Mesothelial cell of epicardium (in vitro differentiated cells): ENCODE measurements at regions not wholly inside any gene's neighbourhood (a gene's known extent, or its start where the extent isn't known, plus 50 kb on each side); places are given as distances from the start of the nearest gene placed in this dataset.
"Not testable (repeated sequence)": the region's sequence is repeated elsewhere in the genome, so short reads cannot be mapped to it uniquely, and the experiment has no call there.

Experiments used
- DNase-seq, 2 experiments: peaks; one replicate each; pipeline ENCODE4 v3.0.0; 2021; ENCODE audit warnings: low spot score in 2 of 2; ENCODE audit not compliant: unreplicated experiment in 2 of 2
- H3K27ac Mint-ChIP-seq: 2 replicates; pipeline ENCODE4 v1.8.0; 2021; ENCODE audit warnings: mixed read lengths
- H3K27me3 Mint-ChIP-seq: 2 replicates; pipeline ENCODE4 v1.8.0; 2021; ENCODE audit warnings: low read depth, mixed read lengths
- H3K36me3 Mint-ChIP-seq: 2 replicates; pipeline ENCODE4 v1.8.0; 2021; ENCODE audit warnings: mixed read lengths
- H3K4me1 Mint-ChIP-seq: 2 replicates; pipeline ENCODE4 v1.8.0; 2021; ENCODE audit warnings: mixed read lengths
- H3K4me3 Mint-ChIP-seq: 2 replicates; pipeline ENCODE4 v1.8.0; 2021; ENCODE audit warnings: mild to moderate bottlenecking, moderate library complexity, mixed read lengths
- H3K9me3 Mint-ChIP-seq: 2 replicates; pipeline ENCODE4 v1.8.0; 2021; ENCODE audit warnings: mixed read lengths
- TF ChIP-seq, protein P1 (sequence below): fragments of 200-600 bp; sonication (generic); IDR thresholded peaks from one replicate; pipeline ENCODE4 v1.5.0; 2021; ENCODE audit warnings: antibody characterized with exemption; ENCODE audit not compliant: unreplicated experiment

DNA sequence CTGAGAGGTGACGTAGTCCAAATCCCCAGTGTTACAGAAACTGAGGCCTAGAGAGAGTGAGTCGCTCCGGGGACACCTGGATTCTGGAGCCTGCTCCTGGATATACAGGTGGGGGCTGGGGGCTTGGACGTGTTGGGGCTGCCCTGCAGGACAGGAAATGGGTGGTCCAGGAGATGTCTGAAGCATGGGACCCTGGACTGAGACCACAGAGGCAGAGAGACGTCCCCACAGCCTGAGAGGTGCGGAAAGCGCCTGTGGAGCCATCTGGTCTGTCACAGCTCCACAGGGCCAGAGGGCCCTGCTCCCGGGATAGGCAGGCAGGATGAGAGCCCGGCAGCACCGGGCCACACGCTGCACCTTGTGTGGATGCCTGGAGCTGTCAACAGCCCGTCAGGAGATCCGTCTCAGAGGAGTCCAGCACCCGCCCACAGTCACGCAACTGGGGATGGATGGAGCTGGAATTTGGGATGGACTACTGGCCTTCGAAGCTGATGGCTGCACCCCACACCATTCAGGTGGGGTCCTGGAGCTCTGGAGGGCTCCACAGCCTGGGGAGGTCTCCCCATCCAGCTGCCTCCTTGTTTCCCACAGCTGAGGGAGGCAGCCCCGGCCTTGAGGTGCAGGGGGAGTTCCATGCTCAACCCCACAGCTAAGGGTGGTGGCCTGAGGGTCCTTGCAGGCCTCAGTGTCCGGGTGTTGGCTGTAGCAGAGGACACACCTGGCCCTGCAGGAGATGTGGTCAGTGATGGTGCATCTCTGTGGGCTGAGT lies 303.0 kb downstream of the NDUFA10 start:
- Mint-ChIP-seq H3K27me3 (no peaks in the 10 kb centered on the region), H3K4me3 (no peak overlapping the region), H3K9me3 (no peaks in the 10 kb centered on the region), H3K36me3 (no peaks in the 10 kb centered on the region), H3K4me1 (peaks cover 5% of the 10 kb centered on the region), H3K27ac (no peak overlapping the region)
- TF ChIP-seq, protein P1, sequence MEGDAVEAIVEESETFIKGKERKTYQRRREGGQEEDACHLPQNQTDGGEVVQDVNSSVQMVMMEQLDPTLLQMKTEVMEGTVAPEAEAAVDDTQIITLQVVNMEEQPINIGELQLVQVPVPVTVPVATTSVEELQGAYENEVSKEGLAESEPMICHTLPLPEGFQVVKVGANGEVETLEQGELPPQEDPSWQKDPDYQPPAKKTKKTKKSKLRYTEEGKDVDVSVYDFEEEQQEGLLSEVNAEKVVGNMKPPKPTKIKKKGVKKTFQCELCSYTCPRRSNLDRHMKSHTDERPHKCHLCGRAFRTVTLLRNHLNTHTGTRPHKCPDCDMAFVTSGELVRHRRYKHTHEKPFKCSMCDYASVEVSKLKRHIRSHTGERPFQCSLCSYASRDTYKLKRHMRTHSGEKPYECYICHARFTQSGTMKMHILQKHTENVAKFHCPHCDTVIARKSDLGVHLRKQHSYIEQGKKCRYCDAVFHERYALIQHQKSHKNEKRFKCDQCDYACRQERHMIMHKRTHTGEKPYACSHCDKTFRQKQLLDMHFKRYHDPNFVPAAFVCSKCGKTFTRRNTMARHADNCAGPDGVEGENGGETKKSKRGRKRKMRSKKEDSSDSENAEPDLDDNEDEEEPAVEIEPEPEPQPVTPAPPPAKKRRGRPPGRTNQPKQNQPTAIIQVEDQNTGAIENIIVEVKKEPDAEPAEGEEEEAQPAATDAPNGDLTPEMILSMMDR = no peak
- no peak for DNase-seq

DNA sequence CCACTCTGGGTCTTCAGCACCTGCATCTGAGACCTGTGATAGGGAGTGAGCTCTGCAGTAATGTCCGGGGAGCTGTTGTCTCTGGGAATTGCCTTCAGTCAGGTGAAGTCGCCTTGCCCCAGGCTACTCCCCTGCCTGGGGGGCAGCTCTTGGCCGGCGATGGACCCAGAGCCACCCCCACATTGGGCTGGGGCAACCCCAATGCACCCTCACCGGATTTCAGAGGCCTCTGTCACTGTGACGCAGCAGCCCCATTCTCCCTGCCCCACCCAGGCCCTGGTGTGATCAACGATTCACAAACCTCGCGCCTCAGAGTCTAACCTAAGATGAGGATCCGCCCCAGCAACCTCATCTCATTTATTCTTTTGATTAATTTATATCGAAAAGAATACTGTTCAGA lies 303.6 kb downstream of the NDUFA10 start:
- H3K27ac Mint-ChIP-seq = no peak overlapping the region
- no peak for DNase-seq
- no peak overlapping the region for H3K4me3 Mint-ChIP-seq
- H3K27me3 Mint-ChIP-seq = no peaks in the 10 kb centered on the region
- TF ChIP-seq, protein P1 = no peak
- H3K9me3 Mint-ChIP-seq = no peaks in the 10 kb centered on the region
- no peaks in the 10 kb centered on the region for H3K36me3 Mint-ChIP-seq
- peaks cover 11% of the 10 kb centered on the region for H3K4me1 Mint-ChIP-seq

DNA sequence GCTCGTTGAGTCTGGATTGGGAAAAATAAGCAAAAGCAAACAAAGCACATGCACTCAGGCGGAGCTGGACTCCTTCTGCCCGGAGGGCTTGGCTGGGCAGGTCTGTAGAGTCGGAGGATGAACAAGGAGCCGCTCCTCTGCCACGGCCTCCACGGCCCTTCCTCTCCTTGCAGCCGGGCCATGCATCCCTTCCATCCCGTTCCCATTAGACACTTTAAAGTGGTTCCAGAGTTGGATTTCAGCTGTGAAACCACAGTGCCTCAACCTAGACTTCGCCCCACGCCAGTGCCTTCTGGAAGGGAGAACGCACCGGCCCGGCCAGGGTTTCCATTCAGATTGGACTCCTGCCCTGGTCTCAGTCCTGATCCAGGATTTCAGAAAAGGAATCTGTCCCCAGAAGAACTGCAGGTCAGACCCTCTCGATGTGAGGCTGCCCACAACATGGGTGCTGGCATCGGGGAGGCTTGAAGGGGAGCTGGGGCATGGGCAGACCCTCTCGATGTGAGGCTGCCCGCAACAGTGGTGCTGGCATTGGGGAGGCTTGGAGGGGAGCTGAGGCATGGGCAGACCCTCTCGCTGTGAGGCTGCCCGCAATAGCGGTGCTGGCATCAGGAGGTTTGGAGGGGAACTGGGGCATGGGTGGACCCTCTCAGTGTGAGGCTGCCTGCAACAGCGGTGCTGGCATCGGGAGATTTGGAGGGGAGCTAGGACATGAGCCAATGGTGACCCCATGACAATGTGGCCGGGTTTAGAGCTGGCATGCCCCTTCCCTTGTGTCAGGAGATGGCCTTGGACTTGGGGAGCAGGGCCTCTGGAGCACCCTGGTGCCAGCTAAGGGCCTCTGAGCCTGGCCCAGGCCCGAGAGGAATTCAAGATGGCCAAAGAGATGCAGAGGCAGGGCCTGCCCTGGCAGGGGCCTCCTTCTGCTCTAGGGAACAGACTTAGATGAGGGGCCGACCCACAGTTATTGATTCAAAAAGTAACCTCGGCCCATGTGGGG lies 304.5 kb downstream of the NDUFA10 start:
- Mint-ChIP-seq H3K27me3 (no peaks in the 10 kb centered on the region), H3K36me3 (no peaks in the 10 kb centered on the region), H3K4me1 (peaks cover 11% of the 10 kb centered on the region), H3K9me3 (no peaks in the 10 kb centered on the region), H3K27ac (no peak overlapping the region), H3K4me3 (no peak overlapping the region)
- TF ChIP-seq, protein P1 = no peak
- DNase-seq = no peak

DNA sequence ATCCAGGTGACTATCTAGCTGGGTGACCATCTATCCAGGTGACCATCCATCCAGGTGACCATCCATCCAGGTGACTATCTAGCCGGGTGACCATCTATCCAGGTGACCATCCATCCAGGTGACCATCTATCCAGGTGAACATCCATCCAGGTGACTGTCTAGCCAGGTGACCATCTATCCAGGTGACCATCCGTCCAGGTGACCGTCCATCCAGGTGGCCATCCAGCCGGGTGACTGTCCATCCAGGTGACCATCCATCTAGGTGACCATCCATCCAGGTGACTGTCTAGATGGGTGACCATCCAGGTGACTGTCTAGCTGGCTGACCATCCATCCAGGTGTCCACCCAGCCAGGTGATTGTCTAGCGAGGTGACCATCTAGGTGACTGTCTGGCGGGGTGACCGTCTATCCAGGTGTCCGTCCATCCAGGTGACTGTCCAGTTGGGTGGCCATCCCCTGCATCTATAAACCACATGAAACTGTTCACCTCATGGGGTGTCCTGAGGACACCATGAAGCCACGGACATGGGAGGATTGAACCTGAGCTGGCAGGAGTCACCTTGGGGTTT lies 305.3 kb downstream of the NDUFA10 start:
- H3K4me3 Mint-ChIP-seq = no peak overlapping the region

DNA sequence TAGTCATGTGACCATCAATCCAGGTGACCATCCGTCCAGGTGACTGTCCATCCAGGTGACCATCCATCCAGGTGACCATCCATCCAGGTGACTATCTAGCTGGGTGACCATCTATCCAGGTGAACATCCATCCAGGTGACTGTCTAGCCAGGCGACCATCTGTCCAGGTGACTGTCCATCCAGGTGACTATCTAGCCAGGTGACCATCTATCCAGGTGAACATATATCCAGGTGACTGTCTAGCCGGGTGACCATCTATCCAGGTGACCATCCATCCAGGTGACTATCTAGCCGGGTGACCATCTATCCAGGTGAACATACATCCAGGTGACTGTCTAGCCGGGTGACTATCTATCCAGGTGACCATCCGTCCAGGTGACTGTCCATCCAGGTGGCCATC lies 306.2 kb downstream of the NDUFA10 start:
- H3K27ac Mint-ChIP-seq, H3K4me3 Mint-ChIP-seq, H3K9me3 Mint-ChIP-seq, H3K27me3 Mint-ChIP-seq, H3K36me3 Mint-ChIP-seq, DNase-seq: not testable (repeated sequence)
- H3K4me1 Mint-ChIP-seq = peaks cover 11% of the 10 kb centered on the region

More for the DNA sequence above, 305.3 kb downstream of the NDUFA10 start:
- Mint-ChIP-seq H3K27ac (no peak overlapping the region), H3K4me1 (peaks cover 11% of the 10 kb centered on the region), H3K36me3 (no peaks in the 10 kb centered on the region), H3K9me3 (no peaks in the 10 kb centered on the region), H3K27me3 (no peaks in the 10 kb centered on the region)
- no peak for DNase-seq
- TF ChIP-seq, protein P1 = no peak
